ENCODE measurements at regions not wholly inside any gene's neighbourhood (a gene's known extent, or its start where the extent isn't known, plus 50 kb on each side); places are given as distances from the start of the nearest gene placed in this dataset.
"Not testable (repeated sequence)": the region's sequence is repeated elsewhere in the genome, so short reads cannot be mapped to it uniquely, and the experiment has no call there.

GRCh38 chr3:177711637-177712036, 514.4 kb upstream of the TBL1XR1 start:
- no peaks in the 10 kb centered on the region for H3K27me3 Mint-ChIP-seq (ENCODE audit: unreplicated experiment)
- no peak overlapping the region for H3K4me3 Mint-ChIP-seq (ENCODE audit: unreplicated experiment)
- no peak for TF ChIP-seq CTCF (IDR thresholded peaks at IDR 0.05)
- H3K27ac Mint-ChIP-seq (ENCODE audit: unreplicated experiment) = no peak overlapping the region
- peaks cover 27% of the 10 kb centered on the region for H3K4me1 Mint-ChIP-seq (ENCODE audit: unreplicated experiment)
- no peaks in the 10 kb centered on the region for H3K9me3 Mint-ChIP-seq (ENCODE audit: unreplicated experiment)
- no peak for DNase-seq (ENCODE audit: extremely low spot score, unreplicated experiment)
- no peaks in the 10 kb centered on the region for H3K36me3 Mint-ChIP-seq (ENCODE audit: unreplicated experiment)

GRCh38 chr3:177713928-177714900, 516.9 kb upstream of the TBL1XR1 start:
- no peak overlapping the region for H3K4me3 Mint-ChIP-seq (ENCODE audit: unreplicated experiment)
- no peak for TF ChIP-seq CTCF (IDR thresholded peaks at IDR 0.05)
- no peaks in the 10 kb centered on the region for H3K9me3 Mint-ChIP-seq (ENCODE audit: unreplicated experiment)
- no peak for DNase-seq (ENCODE audit: extremely low spot score, unreplicated experiment)
- peaks cover 24% of the 10 kb centered on the region for H3K4me1 Mint-ChIP-seq (ENCODE audit: unreplicated experiment)
- H3K36me3 Mint-ChIP-seq (ENCODE audit: unreplicated experiment) = no peaks in the 10 kb centered on the region
- H3K27me3 Mint-ChIP-seq (ENCODE audit: unreplicated experiment) = no peaks in the 10 kb centered on the region
- H3K27ac Mint-ChIP-seq (ENCODE audit: unreplicated experiment) = peak overlapping the region; percentile 79

DNA sequence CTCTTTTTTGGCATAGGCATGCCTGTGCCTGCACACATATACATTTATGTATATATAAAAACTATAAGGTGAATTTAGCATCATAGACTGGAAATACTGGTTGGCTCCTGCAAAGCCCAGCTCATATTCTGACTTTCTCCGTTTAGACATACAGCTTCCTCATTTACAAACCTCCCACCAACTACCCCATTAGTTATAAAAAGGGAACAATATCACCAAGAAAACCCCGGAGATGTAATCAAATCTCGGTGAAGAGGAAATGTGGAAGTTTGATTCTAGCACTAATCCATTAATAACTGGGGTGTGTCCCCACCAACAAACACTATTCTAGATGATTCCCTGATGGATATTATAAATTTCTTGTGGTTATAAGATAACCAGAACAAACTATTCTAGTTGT, 517.7 kb upstream of the TBL1XR1 start:
- peaks cover 24% of the 10 kb centered on the region for H3K4me1 Mint-ChIP-seq (ENCODE audit: unreplicated experiment)
- H3K9me3 Mint-ChIP-seq (ENCODE audit: unreplicated experiment) = no peaks in the 10 kb centered on the region
- TF ChIP-seq CTCF (IDR thresholded peaks at IDR 0.05) = no peak
- no peaks in the 10 kb centered on the region for H3K36me3 Mint-ChIP-seq (ENCODE audit: unreplicated experiment)
- DNase-seq (ENCODE audit: extremely low spot score, unreplicated experiment) = no peak
- peak overlapping the region; percentile 79 for H3K27ac Mint-ChIP-seq (ENCODE audit: unreplicated experiment)
- H3K27me3 Mint-ChIP-seq (ENCODE audit: unreplicated experiment) = no peaks in the 10 kb centered on the region
- H3K4me3 Mint-ChIP-seq (ENCODE audit: unreplicated experiment) = no peak overlapping the region

DNA sequence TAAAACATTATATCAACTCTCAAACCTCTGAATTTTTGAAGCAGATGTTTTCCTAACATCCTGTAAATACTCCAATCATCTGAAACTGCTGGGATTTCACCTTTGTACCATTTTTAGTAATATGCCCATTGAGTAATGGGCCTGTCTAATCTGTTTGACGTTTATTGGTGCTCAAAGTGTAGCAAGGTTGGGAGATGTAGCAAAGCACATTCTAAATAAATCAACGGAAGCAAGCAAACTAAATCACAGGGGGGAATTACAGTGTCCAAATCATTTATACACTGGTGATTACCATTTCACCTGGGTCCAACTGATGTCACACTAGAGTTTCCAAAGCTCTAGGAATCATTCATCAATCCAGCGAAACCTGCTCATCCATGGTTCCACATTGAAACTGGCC, 518.7 kb upstream of the TBL1XR1 start:
- Mint-ChIP-seq H3K4me3 (ENCODE audit: unreplicated experiment) (no peak overlapping the region), H3K36me3 (ENCODE audit: unreplicated experiment) (no peaks in the 10 kb centered on the region), H3K27me3 (ENCODE audit: unreplicated experiment) (no peaks in the 10 kb centered on the region), H3K27ac (ENCODE audit: unreplicated experiment) (no peak overlapping the region), H3K4me1 (ENCODE audit: unreplicated experiment) (peaks cover 24% of the 10 kb centered on the region), H3K9me3 (ENCODE audit: unreplicated experiment) (no peaks in the 10 kb centered on the region)
- no peak for DNase-seq (ENCODE audit: extremely low spot score, unreplicated experiment)
- no peak for TF ChIP-seq CTCF (IDR thresholded peaks at IDR 0.05)

DNA sequence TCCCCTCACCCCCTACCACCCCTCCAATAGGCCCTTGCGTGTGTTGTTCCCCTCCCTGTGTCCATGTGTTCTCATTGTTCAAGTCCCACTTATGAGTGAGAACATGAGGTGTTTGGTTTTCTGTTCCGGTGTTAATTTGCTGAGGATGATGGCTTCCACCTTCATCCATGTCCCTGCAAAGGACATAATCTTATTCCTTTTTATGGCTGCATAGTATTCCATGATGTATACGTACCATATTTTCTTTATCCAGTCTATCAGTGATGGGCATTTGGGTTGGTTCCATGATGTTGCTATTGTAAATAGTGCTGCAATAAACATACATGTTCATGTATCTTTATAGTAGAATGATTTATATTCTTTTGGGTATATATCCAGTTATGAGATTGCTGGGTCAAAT, 523.6 kb upstream of the TBL1XR1 start:
- H3K27ac Mint-ChIP-seq (ENCODE audit: unreplicated experiment); H3K4me3 Mint-ChIP-seq (ENCODE audit: unreplicated experiment); H3K27me3 Mint-ChIP-seq (ENCODE audit: unreplicated experiment); H3K9me3 Mint-ChIP-seq (ENCODE audit: unreplicated experiment); DNase-seq (ENCODE audit: extremely low spot score, unreplicated experiment); H3K36me3 Mint-ChIP-seq (ENCODE audit: unreplicated experiment): not testable (repeated sequence)
- H3K4me1 Mint-ChIP-seq (ENCODE audit: unreplicated experiment) = peaks cover 29% of the 10 kb centered on the region
